GM12892 (cell line): ENCODE measurements at regions not wholly inside any gene's neighbourhood (a gene's known extent, or its start where the extent isn't known, plus 50 kb on each side); places are given as distances from the start of the nearest gene placed in this dataset.

ENCODE experiments used
- DNase-seq: peaks from one replicate; pipeline ENCODE4 v3.0.0; 2011; ENCODE audit not compliant: insufficient read length
- FAIRE-seq: peaks from 2 replicates; lab custom pipeline; 2011; peaks lifted over from hg19 to GRCh38; lab: Jason Lieb, UNC
- POLR2A ChIP-seq: IDR thresholded peaks from 2 replicates; pipeline ENCODE4 v1.6.1; 2011; ENCODE audit warnings: low read depth, low read length, control low read depth
- POLR2AphosphoS5 ChIP-seq: IDR thresholded peaks from 2 replicates; pipeline ENCODE4 v1.6.1; 2011; ENCODE audit warnings: low read depth, low read length, control low read depth
- TAF1 ChIP-seq: IDR thresholded peaks from 2 replicates; pipeline ENCODE4 v1.6.1; 2011; ENCODE audit warnings: low read depth, mild to moderate bottlenecking, control low read depth, low read length, borderline replicate concordance

- TF ChIP-seq POLR2A (no peak), POLR2AphosphoS5 (no peak), TAF1 (no peak)
- DNase-seq (no peak), FAIRE-seq (no peak)
Observed at GRCh38 chr2:8545695-8546611, 135.9 kb upstream of the ID2 start.

- TF ChIP-seq TAF1 (no peak), POLR2AphosphoS5 (no peak), POLR2A (no peak)
- DNase-seq (no peak), FAIRE-seq (no peak)
Observed at GRCh38 chr2:8546612-8547283, 135.1 kb upstream of the ID2 start.

- TF ChIP-seq POLR2A (no peak), TAF1 (no peak), POLR2AphosphoS5 (no peak)
- no peak for FAIRE-seq
- no peak for DNase-seq
Observed at GRCh38 chr2:8547284-8548064, 134.4 kb upstream of the ID2 start.

- FAIRE-seq (no peak), DNase-seq (no peak)
- TF ChIP-seq POLR2AphosphoS5 (no peak), TAF1 (no peak), POLR2A (no peak)
Observed at GRCh38 chr2:8548065-8548618, 133.7 kb upstream of the ID2 start.

- DNase-seq (no peak), FAIRE-seq (no peak)
- TF ChIP-seq POLR2AphosphoS5 (no peak), TAF1 (no peak), POLR2A (no peak)
Observed at GRCh38 chr2:8548619-8549150, 133.2 kb upstream of the ID2 start.

- DNase-seq (no peak), FAIRE-seq (no peak)
- TF ChIP-seq TAF1: no peak
- no peak for TF ChIP-seq POLR2A
- TF ChIP-seq POLR2AphosphoS5: no peak
Observed at GRCh38 chr2:8549273-8549922, 132.5 kb upstream of the ID2 start.

GRCh38 chr2:8549942-8550341 is 131.9 kb upstream of the ID2 start:
- no peak for FAIRE-seq
- TF ChIP-seq TAF1 (no peak), POLR2AphosphoS5 (no peak), POLR2A (no peak)
- no peak for DNase-seq

- DNase-seq (no peak), FAIRE-seq (no peak)
- TF ChIP-seq POLR2AphosphoS5: no peak
- TF ChIP-seq TAF1: no peak
- TF ChIP-seq POLR2A: no peak
Observed at GRCh38 chr2:8550481-8550880, 131.4 kb upstream of the ID2 start.

GRCh38 chr2:8550937-8551621 is 130.8 kb upstream of the ID2 start:
- FAIRE-seq (peak; percentile 33), DNase-seq (no peak)
- TF ChIP-seq POLR2A: no peak
- TF ChIP-seq TAF1: no peak

GRCh38 chr2:8551622-8552074 is 130.2 kb upstream of the ID2 start:
- DNase-seq (peak; percentile 54), FAIRE-seq (peak; percentile 70)
- TF ChIP-seq POLR2A (no peak), POLR2AphosphoS5 (no peak), TAF1 (no peak)
